ENCODE measurements at regions not wholly inside any gene's neighbourhood (a gene's known extent, or its start where the extent isn't known, plus 50 kb on each side); places are given as distances from the start of the nearest gene placed in this dataset.

- TF ChIP-seq POLR2A (IDR thresholded peaks at IDR 0.05) (no peak), CTCF (IDR thresholded peaks at IDR 0.05) (no peak)
Observed at GRCh38 chr9:105074491-105074890, 146.5 kb upstream of the ABCA1 start.

Measured in body of pancreas (tissue), 4 donors.